ENCODE measurements at regions not wholly inside any gene's neighbourhood (a gene's known extent, or its start where the extent isn't known, plus 50 kb on each side); places are given as distances from the start of the nearest gene placed in this dataset.

- H3K36me3 Mint-ChIP-seq (ENCODE audit: low read depth) = no peaks in the 10 kb centered on the region
- H3K4me3 Mint-ChIP-seq = no peak overlapping the region
- Histone ChIP-seq H3K9me3 (ENCODE audit: control insufficient read depth, low read length) (peaks cover 16% of the 10 kb centered on the region), H3K4me1 (ENCODE audit: control insufficient read depth, insufficient read depth, low read length) (peaks cover 7% of the 10 kb centered on the region), H3K27ac (ENCODE audit: low read depth, low read length) (no peak overlapping the region), H3K27me3 (ENCODE audit: control insufficient read depth, insufficient read depth, low read length, poor library complexity, severe bottlenecking) (no peaks in the 10 kb centered on the region), H3K4me3 (ENCODE audit: low read length) (no peak overlapping the region), H3K36me3 (ENCODE audit: control insufficient read depth, insufficient read depth, low read length) (no peaks in the 10 kb centered on the region), H3K9ac (ENCODE audit: extremely low read depth, low read length, poor library complexity, severe bottlenecking) (no peak overlapping the region)
- no peak for TF ChIP-seq CTCF (conservative IDR thresholded peaks at IDR 0.05)
- no peak overlapping the region for H3K27ac Mint-ChIP-seq
- peaks cover 10% of the 10 kb centered on the region for H3K9me3 Mint-ChIP-seq
- peaks cover 16% of the 10 kb centered on the region for H3K4me1 Mint-ChIP-seq
- DNase-seq = no peak
- no peaks in the 10 kb centered on the region for H3K27me3 Mint-ChIP-seq (ENCODE audit: insufficient read depth)
- 88 to 100% methylated on average over 2 to 3 of the region's 3 CpGs for WGBS, 2 experiments (ENCODE audit: insufficient coverage in 1 of 2, insufficient read length in 1 of 2)
Measured at GRCh38 chr3:59265566-59265965, 215.7 kb upstream of the CFAP20DC start.

- no peak for DNase-seq
- Mint-ChIP-seq H3K9me3 (peaks cover 10% of the 10 kb centered on the region), H3K27me3 (ENCODE audit: insufficient read depth) (no peaks in the 10 kb centered on the region), H3K4me3 (no peak overlapping the region), H3K4me1 (peaks cover 20% of the 10 kb centered on the region), H3K27ac (no peak overlapping the region), H3K36me3 (ENCODE audit: low read depth) (no peaks in the 10 kb centered on the region)
- Histone ChIP-seq H3K9ac (ENCODE audit: extremely low read depth, low read length, poor library complexity, severe bottlenecking) (no peak overlapping the region), H3K27ac (ENCODE audit: low read depth, low read length) (no peak overlapping the region), H3K27me3 (ENCODE audit: control insufficient read depth, insufficient read depth, low read length, poor library complexity, severe bottlenecking) (no peaks in the 10 kb centered on the region), H3K4me1 (ENCODE audit: control insufficient read depth, insufficient read depth, low read length) (peaks cover 7% of the 10 kb centered on the region), H3K36me3 (ENCODE audit: control insufficient read depth, insufficient read depth, low read length) (no peaks in the 10 kb centered on the region), H3K9me3 (ENCODE audit: control insufficient read depth, low read length) (peaks cover 16% of the 10 kb centered on the region), H3K4me3 (ENCODE audit: low read length) (peak overlapping the region; percentile 41)
- TF ChIP-seq CTCF (conservative IDR thresholded peaks at IDR 0.05) = no peak
- 86 to 95% methylated on average over 1 to 2 of the region's 2 CpGs for WGBS, 2 experiments (ENCODE audit: insufficient coverage in 1 of 2, insufficient read length in 1 of 2)
Measured at GRCh38 chr3:59264366-59264765, 214.5 kb upstream of the CFAP20DC start.

GRCh38 chr3:59263152-59263551 is 213.3 kb upstream of the CFAP20DC start:
- TF ChIP-seq CTCF (conservative IDR thresholded peaks at IDR 0.05) = no peak
- Mint-ChIP-seq H3K9me3 (peaks cover 10% of the 10 kb centered on the region), H3K4me1 (peaks cover 23% of the 10 kb centered on the region), H3K4me3 (no peak overlapping the region), H3K27me3 (ENCODE audit: insufficient read depth) (no peaks in the 10 kb centered on the region), H3K27ac (no peak overlapping the region), H3K36me3 (ENCODE audit: low read depth) (no peaks in the 10 kb centered on the region)
- no peak overlapping the region for H3K4me3 ChIP-seq (ENCODE audit: low read length)
- no peaks in the 10 kb centered on the region for H3K36me3 ChIP-seq (ENCODE audit: control insufficient read depth, insufficient read depth, low read length)
- no peak for DNase-seq
- WGBS, 2 experiments (ENCODE audit: insufficient coverage in 1 of 2, insufficient read length in 1 of 2) = 94 to 100% methylated on average over 3 of the region's 3 CpGs
- no peak overlapping the region for H3K9ac ChIP-seq (ENCODE audit: extremely low read depth, low read length, poor library complexity, severe bottlenecking)
- H3K27me3 ChIP-seq (ENCODE audit: control insufficient read depth, insufficient read depth, low read length, poor library complexity, severe bottlenecking) = no peaks in the 10 kb centered on the region
- no peak overlapping the region for H3K27ac ChIP-seq (ENCODE audit: low read depth, low read length)
- H3K9me3 ChIP-seq (ENCODE audit: control insufficient read depth, low read length) = peaks cover 16% of the 10 kb centered on the region
- peaks cover 10% of the 10 kb centered on the region for H3K4me1 ChIP-seq (ENCODE audit: control insufficient read depth, insufficient read depth, low read length)

Data from endodermal cell (in vitro differentiated cells).